GM23338 (cell line): ENCODE measurements at regions not wholly inside any gene's neighbourhood (a gene's known extent, or its start where the extent isn't known, plus 50 kb on each side); places are given as distances from the start of the nearest gene placed in this dataset.

Experiments used
- ATAC-seq: fragments of 200-7000 bp; cut with Tn5 transposase; 3 replicates; pipeline ENCODE4 v1.9.1; 2020
- DNase-seq: peaks from one replicate; pipeline ENCODE4 v3.0.0-alpha.2; 2015; ENCODE audit warnings: low spot score
- H2AFZ ChIP-seq: fragments of 200-600 bp; sonication (generic); 2 replicates; pipeline ENCODE4 v1.8.0; 2016; ENCODE audit warnings: antibody characterized with exemption, mild to moderate bottlenecking, moderate library complexity
- H3F3A ChIP-seq: fragments of 200-600 bp; sonication (generic); replicated peaks from 2 replicates; pipeline ENCODE4 v1.8.0; 2017; ENCODE audit warnings: antibody characterized with exemption, mixed run types, low read depth
- H3K27ac ChIP-seq: fragments of 200-600 bp; sonication (generic); 2 replicates; pipeline ENCODE4 v1.6.1; 2016; ENCODE audit warnings: low read depth
- H3K27me3 ChIP-seq: fragments of 200-600 bp; sonication (generic); 2 replicates; pipeline ENCODE4 v1.8.0; 2016; ENCODE audit warnings: mild to moderate bottlenecking, mixed run types, moderate library complexity; ENCODE audit not compliant: insufficient read depth
- H3K36me3 ChIP-seq: fragments of 200-600 bp; sonication (generic); 2 replicates; pipeline ENCODE4 v1.8.0; 2016; ENCODE audit warnings: mild to moderate bottlenecking; ENCODE audit not compliant: insufficient read depth
- H3K4me1 ChIP-seq: fragments of 200-600 bp; sonication (generic); 2 replicates; pipeline ENCODE4 v1.8.0; 2016; ENCODE audit warnings: mild to moderate bottlenecking, moderate library complexity; ENCODE audit not compliant: insufficient read depth
- H3K4me2 ChIP-seq: fragments of 200-600 bp; sonication (generic); 2 replicates; pipeline ENCODE4 v1.7.1; 2017; ENCODE audit warnings: mixed run types
- H3K4me3 ChIP-seq: fragments of 200-600 bp; sonication (generic); 2 replicates; pipeline ENCODE4 v1.6.1; 2016; ENCODE audit warnings: mixed run types
- H3K79me2 ChIP-seq: fragments of 200-600 bp; sonication (generic); replicated peaks from 2 replicates; pipeline ENCODE4 v1.8.0; 2017; ENCODE audit warnings: mild to moderate bottlenecking; ENCODE audit not compliant: insufficient read depth
- H3K9me2 ChIP-seq: fragments of 200-600 bp; sonication (generic); 2 replicates; pipeline ENCODE4 v1.8.0; 2017; ENCODE audit not compliant: insufficient read depth
- H4K20me1 ChIP-seq: fragments of 200-600 bp; sonication (generic); replicated peaks from 2 replicates; pipeline ENCODE4 v1.8.0; 2017; ENCODE audit warnings: mild to moderate bottlenecking; ENCODE audit not compliant: insufficient read depth
- H3K27ac Mint-ChIP-seq: 2 replicates; pipeline ENCODE4 v1.8.0; 2020; ENCODE audit warnings: inconsistent platforms, mild to moderate bottlenecking, moderate library complexity, mixed read lengths
- H3K27me3 Mint-ChIP-seq: 3 replicates; pipeline ENCODE4 v1.8.0; 2022; ENCODE audit warnings: low read depth, mild to moderate bottlenecking, moderate library complexity, mixed read lengths, inconsistent platforms; ENCODE audit not compliant: insufficient read depth, poor library complexity
- H3K36me3 Mint-ChIP-seq: 3 replicates; pipeline ENCODE4 v1.8.0; 2021; ENCODE audit warnings: low read depth, mild to moderate bottlenecking, inconsistent platforms, moderate library complexity, mixed read lengths
- H3K4me1 Mint-ChIP-seq: 3 replicates; pipeline ENCODE4 v1.8.0; 2020; ENCODE audit warnings: mild to moderate bottlenecking, inconsistent platforms, mixed read lengths
- H3K4me3 Mint-ChIP-seq: 3 replicates; pipeline ENCODE4 v1.8.0; 2021; ENCODE audit warnings: moderate library complexity, mild to moderate bottlenecking, inconsistent platforms, mixed read lengths
- H3K9me3 Mint-ChIP-seq: 3 replicates; pipeline ENCODE4 v1.8.0; 2020; ENCODE audit warnings: moderate library complexity, mild to moderate bottlenecking, inconsistent platforms, mixed read lengths
- CREB1 ChIP-seq: fragments of 250-450 bp; sonication (Bioruptor Pico); IDR thresholded peaks from 2 replicates; pipeline ENCODE4 v1.5.0; 2020; ENCODE audit warnings: low read depth, mild to moderate bottlenecking, moderate library complexity
- EZH2 ChIP-seq: fragments of 200-600 bp; sonication (generic); IDR thresholded peaks from one replicate; pipeline ENCODE4 v1.8.0; 2017; ENCODE audit warnings: antibody characterized with exemption, mild to moderate bottlenecking, low read depth; ENCODE audit not compliant: unreplicated experiment
- EZH2phosphoT487 ChIP-seq: fragments of 200-600 bp; sonication (generic); IDR thresholded peaks from one replicate; pipeline ENCODE4 v1.8.1; 2018; ENCODE audit warnings: antibody characterized with exemption; ENCODE audit not compliant: unreplicated experiment
- NANOG ChIP-seq: IDR thresholded peaks from 2 replicates; pipeline ENCODE4 v1.6.1; 2016; ENCODE audit warnings: antibody characterized with exemption, borderline replicate concordance
- POLR2AphosphoS5 ChIP-seq: IDR thresholded peaks from 2 replicates; pipeline ENCODE4 v1.6.1; 2016; ENCODE audit warnings: antibody characterized with exemption, low read depth
- STAT1 ChIP-seq: IDR thresholded peaks from one replicate; pipeline ENCODE4 v1.6.1; 2016; ENCODE audit warnings: antibody characterized with exemption; ENCODE audit not compliant: unreplicated experiment
- ZNF114 ChIP-seq: fragments of 250-450 bp; sonication (Bioruptor Pico); IDR thresholded peaks from 2 replicates; pipeline ENCODE4 v1.5.0; 2020; ENCODE audit warnings: mild to moderate bottlenecking, moderate library complexity
- TF ChIP-seq, protein P1 (sequence below): IDR thresholded peaks from one replicate; pipeline ENCODE4 v1.6.1; 2018; ENCODE audit warnings: antibody characterized with exemption; ENCODE audit not compliant: unreplicated experiment
- TF ChIP-seq, protein P2 (sequence below): IDR thresholded peaks from 2 replicates; pipeline ENCODE4 v1.6.1; 2016; ENCODE audit warnings: antibody characterized with exemption
- TF ChIP-seq, protein P3 (sequence below), 2 experiments: fragments of 200-600 bp in 1 of 2; sonication (generic) in 1 of 2; conservative IDR thresholded peaks; 2 replicates each; pipeline versions ENCODE4 v1.5.1 to v1.6.1; 2016 to 2017; ENCODE audit warnings: antibody characterized with exemption in 2 of 2, low read depth in 2 of 2, mild to moderate bottlenecking in 2 of 2, moderate library complexity in 1 of 2

DNA sequence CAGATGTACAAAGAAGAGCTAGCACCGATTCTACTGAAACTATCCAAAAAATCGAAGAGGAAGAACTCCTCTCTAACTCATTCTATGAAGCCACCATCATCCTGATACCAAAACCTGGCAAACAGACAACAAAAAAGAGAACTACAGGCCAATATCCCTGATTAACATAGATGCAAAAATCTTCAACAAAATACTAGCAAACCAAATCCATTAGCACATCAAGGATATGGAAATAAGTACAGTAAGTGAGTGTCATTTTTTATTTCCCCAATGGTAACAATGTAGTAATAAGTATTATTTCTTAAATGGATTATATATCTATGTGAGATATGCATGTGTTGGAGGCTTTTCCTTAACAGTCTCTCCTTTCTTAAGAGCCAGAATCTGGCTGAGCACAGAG is 134.5 kb upstream of the SMLR1 start (continued):
- TF ChIP-seq ZNF114 (CRISPR knock-in tag) (no peak), CREB1 (CRISPR knock-in tag) (no peak), EZH2 (no peak), STAT1 (no peak), NANOG (no peak)
- TF ChIP-seq, protein P1, sequence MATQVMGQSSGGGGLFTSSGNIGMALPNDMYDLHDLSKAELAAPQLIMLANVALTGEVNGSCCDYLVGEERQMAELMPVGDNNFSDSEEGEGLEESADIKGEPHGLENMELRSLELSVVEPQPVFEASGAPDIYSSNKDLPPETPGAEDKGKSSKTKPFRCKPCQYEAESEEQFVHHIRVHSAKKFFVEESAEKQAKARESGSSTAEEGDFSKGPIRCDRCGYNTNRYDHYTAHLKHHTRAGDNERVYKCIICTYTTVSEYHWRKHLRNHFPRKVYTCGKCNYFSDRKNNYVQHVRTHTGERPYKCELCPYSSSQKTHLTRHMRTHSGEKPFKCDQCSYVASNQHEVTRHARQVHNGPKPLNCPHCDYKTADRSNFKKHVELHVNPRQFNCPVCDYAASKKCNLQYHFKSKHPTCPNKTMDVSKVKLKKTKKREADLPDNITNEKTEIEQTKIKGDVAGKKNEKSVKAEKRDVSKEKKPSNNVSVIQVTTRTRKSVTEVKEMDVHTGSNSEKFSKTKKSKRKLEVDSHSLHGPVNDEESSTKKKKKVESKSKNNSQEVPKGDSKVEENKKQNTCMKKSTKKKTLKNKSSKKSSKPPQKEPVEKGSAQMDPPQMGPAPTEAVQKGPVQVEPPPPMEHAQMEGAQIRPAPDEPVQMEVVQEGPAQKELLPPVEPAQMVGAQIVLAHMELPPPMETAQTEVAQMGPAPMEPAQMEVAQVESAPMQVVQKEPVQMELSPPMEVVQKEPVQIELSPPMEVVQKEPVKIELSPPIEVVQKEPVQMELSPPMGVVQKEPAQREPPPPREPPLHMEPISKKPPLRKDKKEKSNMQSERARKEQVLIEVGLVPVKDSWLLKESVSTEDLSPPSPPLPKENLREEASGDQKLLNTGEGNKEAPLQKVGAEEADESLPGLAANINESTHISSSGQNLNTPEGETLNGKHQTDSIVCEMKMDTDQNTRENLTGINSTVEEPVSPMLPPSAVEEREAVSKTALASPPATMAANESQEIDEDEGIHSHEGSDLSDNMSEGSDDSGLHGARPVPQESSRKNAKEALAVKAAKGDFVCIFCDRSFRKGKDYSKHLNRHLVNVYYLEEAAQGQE, result no peak
- TF ChIP-seq, protein P2, sequence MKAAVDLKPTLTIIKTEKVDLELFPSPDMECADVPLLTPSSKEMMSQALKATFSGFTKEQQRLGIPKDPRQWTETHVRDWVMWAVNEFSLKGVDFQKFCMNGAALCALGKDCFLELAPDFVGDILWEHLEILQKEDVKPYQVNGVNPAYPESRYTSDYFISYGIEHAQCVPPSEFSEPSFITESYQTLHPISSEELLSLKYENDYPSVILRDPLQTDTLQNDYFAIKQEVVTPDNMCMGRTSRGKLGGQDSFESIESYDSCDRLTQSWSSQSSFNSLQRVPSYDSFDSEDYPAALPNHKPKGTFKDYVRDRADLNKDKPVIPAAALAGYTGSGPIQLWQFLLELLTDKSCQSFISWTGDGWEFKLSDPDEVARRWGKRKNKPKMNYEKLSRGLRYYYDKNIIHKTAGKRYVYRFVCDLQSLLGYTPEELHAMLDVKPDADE, result no peak

DNA sequence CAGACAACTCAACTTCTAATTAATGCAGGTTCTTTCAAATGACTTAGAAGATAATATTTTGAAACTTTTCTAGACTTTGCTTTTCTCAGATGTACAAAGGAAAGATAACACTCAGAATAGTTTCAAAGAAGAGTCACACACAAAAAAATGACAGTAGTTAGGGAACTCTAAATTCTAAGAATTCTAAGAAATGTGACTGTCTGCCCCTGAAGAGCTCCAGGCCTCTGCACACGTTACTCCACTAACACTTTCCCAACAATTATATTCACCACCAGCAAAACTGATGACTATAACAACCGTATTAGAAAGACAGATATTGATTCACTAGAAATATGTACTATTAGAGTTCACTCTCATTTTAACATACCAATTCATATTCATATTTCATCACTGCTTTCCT is 133.3 kb upstream of the SMLR1 start:
- no peak for ATAC-seq
- H3K4me1 Mint-ChIP-seq, result peaks cover 19% of the 10 kb centered on the region
- TF ChIP-seq POLR2AphosphoS5 (no peak), EZH2phosphoT487 (no peak), ZNF114 (CRISPR knock-in tag) (no peak), NANOG (no peak), STAT1 (no peak), EZH2 (no peak)
- TF ChIP-seq, protein P1, result no peak
- TF ChIP-seq, protein P2, result no peak
- TF ChIP-seq, protein P3, sequence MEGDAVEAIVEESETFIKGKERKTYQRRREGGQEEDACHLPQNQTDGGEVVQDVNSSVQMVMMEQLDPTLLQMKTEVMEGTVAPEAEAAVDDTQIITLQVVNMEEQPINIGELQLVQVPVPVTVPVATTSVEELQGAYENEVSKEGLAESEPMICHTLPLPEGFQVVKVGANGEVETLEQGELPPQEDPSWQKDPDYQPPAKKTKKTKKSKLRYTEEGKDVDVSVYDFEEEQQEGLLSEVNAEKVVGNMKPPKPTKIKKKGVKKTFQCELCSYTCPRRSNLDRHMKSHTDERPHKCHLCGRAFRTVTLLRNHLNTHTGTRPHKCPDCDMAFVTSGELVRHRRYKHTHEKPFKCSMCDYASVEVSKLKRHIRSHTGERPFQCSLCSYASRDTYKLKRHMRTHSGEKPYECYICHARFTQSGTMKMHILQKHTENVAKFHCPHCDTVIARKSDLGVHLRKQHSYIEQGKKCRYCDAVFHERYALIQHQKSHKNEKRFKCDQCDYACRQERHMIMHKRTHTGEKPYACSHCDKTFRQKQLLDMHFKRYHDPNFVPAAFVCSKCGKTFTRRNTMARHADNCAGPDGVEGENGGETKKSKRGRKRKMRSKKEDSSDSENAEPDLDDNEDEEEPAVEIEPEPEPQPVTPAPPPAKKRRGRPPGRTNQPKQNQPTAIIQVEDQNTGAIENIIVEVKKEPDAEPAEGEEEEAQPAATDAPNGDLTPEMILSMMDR (conservative IDR thresholded peaks at IDR 0.05; ENCODE audit: low read depth in 2 of 2), result no peak

More for the DNA sequence above, 133.3 kb upstream of the SMLR1 start:
- no peak for DNase-seq
- H3K4me3 ChIP-seq, result no peak overlapping the region
- no peaks in the 10 kb centered on the region for H3K4me1 ChIP-seq
- H3K79me2 ChIP-seq, result no peaks in the 10 kb centered on the region
- H3K27me3 ChIP-seq, result no peaks in the 10 kb centered on the region
- H3K27ac Mint-ChIP-seq, result 0 out of 2 replicates have a peak overlapping the region, but pooled peaks have one; percentile 5
- H3K27me3 Mint-ChIP-seq, result peaks cover 2% of the 10 kb centered on the region
- no peaks in the 10 kb centered on the region for H3K36me3 ChIP-seq
- no peaks in the 10 kb centered on the region for H3K9me2 ChIP-seq
- H3K36me3 Mint-ChIP-seq, result no peaks in the 10 kb centered on the region
- no peak overlapping the region for H3K4me3 Mint-ChIP-seq
- H3K4me2 ChIP-seq, result no peak overlapping the region
- H3K27ac ChIP-seq, result no peak overlapping the region
- H4K20me1 ChIP-seq, result no peaks in the 10 kb centered on the region
- no peaks in the 10 kb centered on the region for H3K9me3 Mint-ChIP-seq
- no peaks in the 10 kb centered on the region for H3F3A ChIP-seq
- no peak overlapping the region for H2AFZ ChIP-seq
